WTC11 (cell line): ENCODE measurements at regions not wholly inside any gene's neighbourhood (a gene's known extent, or its start where the extent isn't known, plus 50 kb on each side); places are given as distances from the start of the nearest gene placed in this dataset.

ENCODE experiments used
- ATAC-seq: fragments of 200-7000 bp; cut with Tn5 transposase; 2 replicates; pipeline ENCODE4 v1.10.0; 2021; ENCODE audit warnings: mild to moderate bottlenecking, moderate library complexity
- CTCF ChIA-PET: fragments of 300-600 bp; sonication (Branson Sonifier 250); formaldehyde crosslinking; loops from one replicate; lab custom pipeline; 2021; ENCODE audit warnings: antibody characterized with exemption; lab: Charles Lee
- POLR2A ChIA-PET: fragments of 350-600 bp; sonication (Branson Sonifier 250); formaldehyde crosslinking; loops from one replicate; lab custom pipeline; 2021; ENCODE audit warnings: antibody characterized with exemption; lab: Charles Lee
- DNase-seq: peaks from one replicate; pipeline ENCODE4 v3.0.0; 2021; ENCODE audit warnings: low spot score
- H3K27ac Mint-ChIP-seq: 2 replicates; pipeline ENCODE4 v1.8.0; 2021; ENCODE audit warnings: mixed read lengths
- H3K27me3 Mint-ChIP-seq: 2 replicates; pipeline ENCODE4 v1.8.0; 2021; ENCODE audit warnings: low read depth, mild to moderate bottlenecking, moderate library complexity, mixed read lengths
- H3K36me3 Mint-ChIP-seq: 2 replicates; pipeline ENCODE4 v1.8.0; 2021; ENCODE audit warnings: mixed read lengths
- H3K4me1 Mint-ChIP-seq: 2 replicates; pipeline ENCODE4 v1.8.0; 2022; ENCODE audit warnings: mixed read lengths
- H3K4me3 Mint-ChIP-seq: 2 replicates; pipeline ENCODE4 v1.8.0; 2021; ENCODE audit warnings: mild to moderate bottlenecking, moderate library complexity, mixed read lengths
- H3K9me3 Mint-ChIP-seq: 2 replicates; pipeline ENCODE4 v1.8.0; 2021; ENCODE audit warnings: mixed read lengths
- AFF4 ChIP-seq: sonication (generic); formaldehyde crosslinking; IDR thresholded peaks from 2 replicates; pipeline ENCODE4 v1.8.1; 2023; ENCODE audit warnings: mild to moderate bottlenecking, missing genetic modification reagents, borderline replicate concordance
- ATF3 ChIP-seq: sonication (generic); formaldehyde crosslinking; conservative IDR thresholded peaks from 2 replicates; pipeline ENCODE4 v1.8.1; 2022; ENCODE audit warnings: mild to moderate bottlenecking, missing genetic modification reagents
- CREB1 ChIP-seq: sonication (generic); formaldehyde crosslinking; IDR thresholded peaks from 2 replicates; pipeline ENCODE4 v1.8.0; 2023; ENCODE audit warnings: mild to moderate bottlenecking, missing genetic modification reagents
- CREM ChIP-seq: sonication (generic); formaldehyde crosslinking; IDR thresholded peaks from 2 replicates; pipeline ENCODE4 v1.8.1; 2022; ENCODE audit warnings: mild to moderate bottlenecking, missing genetic modification reagents, moderate library complexity
- E2F1 ChIP-seq: sonication (generic); formaldehyde crosslinking; IDR thresholded peaks from 2 replicates; pipeline ENCODE4 v1.8.0; 2022; ENCODE audit warnings: mild to moderate bottlenecking, missing genetic modification reagents
- ESRRA ChIP-seq: sonication (generic); formaldehyde crosslinking; IDR thresholded peaks from 2 replicates; pipeline ENCODE4 v1.8.1; 2022; ENCODE audit warnings: mild to moderate bottlenecking, missing genetic modification reagents, borderline replicate concordance
- MLX ChIP-seq: sonication (generic); formaldehyde crosslinking; IDR thresholded peaks from 2 replicates; pipeline ENCODE4 v1.8.1; 2023; ENCODE audit warnings: mild to moderate bottlenecking, missing genetic modification reagents, moderate library complexity
- MYBL2 ChIP-seq: sonication (generic); formaldehyde crosslinking; IDR thresholded peaks from 2 replicates; pipeline ENCODE4 v1.8.1; 2023; ENCODE audit warnings: mild to moderate bottlenecking, moderate library complexity, missing genetic modification reagents
- NFATC4 ChIP-seq: fragments of 250-450 bp; sonication (Bioruptor Pico); IDR thresholded peaks from 2 replicates; pipeline ENCODE4 v1.9.0; 2021; ENCODE audit warnings: mild to moderate bottlenecking
- RELA ChIP-seq: sonication (generic); formaldehyde crosslinking; IDR thresholded peaks from 2 replicates; pipeline ENCODE4 v1.8.1; 2022; ENCODE audit warnings: missing genetic modification reagents, mild to moderate bottlenecking, borderline replicate concordance
- SMAD4 ChIP-seq: sonication (generic); formaldehyde crosslinking; IDR thresholded peaks from 2 replicates; pipeline ENCODE4 v1.8.0; 2022; ENCODE audit warnings: mild to moderate bottlenecking, missing genetic modification reagents
- TCF7 ChIP-seq: sonication (generic); formaldehyde crosslinking; IDR thresholded peaks from 2 replicates; pipeline ENCODE4 v1.8.0; 2022; ENCODE audit warnings: mild to moderate bottlenecking, low read depth, missing genetic modification reagents, moderate library complexity
- ZNF317 ChIP-seq: sonication (generic); formaldehyde crosslinking; IDR thresholded peaks from 2 replicates; pipeline ENCODE4 v1.8.1; 2023; ENCODE audit warnings: low read depth, mild to moderate bottlenecking, moderate library complexity, missing genetic modification reagents, borderline replicate concordance
- ZNF512 ChIP-seq: sonication (generic); formaldehyde crosslinking; IDR thresholded peaks from 2 replicates; pipeline ENCODE4 v1.8.1; 2022; ENCODE audit warnings: missing genetic modification reagents, borderline replicate concordance
- TF ChIP-seq, protein P1 (sequence below): fragments of 250-450 bp; sonication (Bioruptor Pico); IDR thresholded peaks from 2 replicates; pipeline ENCODE4 v1.9.0; 2021; ENCODE audit warnings: mild to moderate bottlenecking
- TF ChIP-seq, protein P2 (sequence below): sonication (generic); formaldehyde crosslinking; IDR thresholded peaks from 2 replicates; pipeline ENCODE4 v1.8.1; 2022; ENCODE audit warnings: mild to moderate bottlenecking, missing genetic modification reagents, moderate library complexity, borderline replicate concordance
- TF ChIP-seq, protein P3 (sequence below): sonication (generic); formaldehyde crosslinking; IDR thresholded peaks from 2 replicates; pipeline ENCODE4 v1.8.0; 2023; ENCODE audit warnings: missing genetic modification reagents, mild to moderate bottlenecking, borderline replicate concordance
- TF ChIP-seq, protein P4 (sequence below): sonication (generic); formaldehyde crosslinking; IDR thresholded peaks from 2 replicates; pipeline ENCODE4 v1.8.1; 2023; ENCODE audit warnings: mild to moderate bottlenecking, moderate library complexity, missing genetic modification reagents

- TF ChIP-seq E2F1 (CRISPR knock-in tag), result no peak
Observed at GRCh38 chr10:10014846-10015245, 1002.8 kb upstream of the CELF2 start (continued).

GRCh38 chr10:10017716-10018115, 1000.0 kb upstream of the CELF2 start:
- CTCF ChIA-PET, result no interaction called here
- no peak for ATAC-seq
- TF ChIP-seq MLX (CRISPR knock-in tag) (no peak), TCF7 (no peak), ESRRA (no peak), CREM (CRISPR knock-in tag) (no peak), NFATC4 (no peak), AFF4 (CRISPR knock-in tag) (no peak), CREB1 (CRISPR knock-in tag) (no peak), ATF3 (no peak), RELA (CRISPR knock-in tag) (no peak), MYBL2 (no peak), ZNF512 (CRISPR knock-in tag) (no peak), ZNF317 (no peak), SMAD4 (CRISPR knock-in tag) (no peak)
- TF ChIP-seq, protein P1, sequence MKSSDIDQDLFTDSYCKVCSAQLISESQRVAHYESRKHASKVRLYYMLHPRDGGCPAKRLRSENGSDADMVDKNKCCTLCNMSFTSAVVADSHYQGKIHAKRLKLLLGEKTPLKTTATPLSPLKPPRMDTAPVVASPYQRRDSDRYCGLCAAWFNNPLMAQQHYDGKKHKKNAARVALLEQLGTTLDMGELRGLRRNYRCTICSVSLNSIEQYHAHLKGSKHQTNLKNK (CRISPR knock-in tag), result no peak
- TF ChIP-seq, protein P2, sequence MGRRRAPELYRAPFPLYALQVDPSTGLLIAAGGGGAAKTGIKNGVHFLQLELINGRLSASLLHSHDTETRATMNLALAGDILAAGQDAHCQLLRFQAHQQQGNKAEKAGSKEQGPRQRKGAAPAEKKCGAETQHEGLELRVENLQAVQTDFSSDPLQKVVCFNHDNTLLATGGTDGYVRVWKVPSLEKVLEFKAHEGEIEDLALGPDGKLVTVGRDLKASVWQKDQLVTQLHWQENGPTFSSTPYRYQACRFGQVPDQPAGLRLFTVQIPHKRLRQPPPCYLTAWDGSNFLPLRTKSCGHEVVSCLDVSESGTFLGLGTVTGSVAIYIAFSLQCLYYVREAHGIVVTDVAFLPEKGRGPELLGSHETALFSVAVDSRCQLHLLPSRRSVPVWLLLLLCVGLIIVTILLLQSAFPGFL (CRISPR knock-in tag), result no peak
- TF ChIP-seq, protein P3, sequence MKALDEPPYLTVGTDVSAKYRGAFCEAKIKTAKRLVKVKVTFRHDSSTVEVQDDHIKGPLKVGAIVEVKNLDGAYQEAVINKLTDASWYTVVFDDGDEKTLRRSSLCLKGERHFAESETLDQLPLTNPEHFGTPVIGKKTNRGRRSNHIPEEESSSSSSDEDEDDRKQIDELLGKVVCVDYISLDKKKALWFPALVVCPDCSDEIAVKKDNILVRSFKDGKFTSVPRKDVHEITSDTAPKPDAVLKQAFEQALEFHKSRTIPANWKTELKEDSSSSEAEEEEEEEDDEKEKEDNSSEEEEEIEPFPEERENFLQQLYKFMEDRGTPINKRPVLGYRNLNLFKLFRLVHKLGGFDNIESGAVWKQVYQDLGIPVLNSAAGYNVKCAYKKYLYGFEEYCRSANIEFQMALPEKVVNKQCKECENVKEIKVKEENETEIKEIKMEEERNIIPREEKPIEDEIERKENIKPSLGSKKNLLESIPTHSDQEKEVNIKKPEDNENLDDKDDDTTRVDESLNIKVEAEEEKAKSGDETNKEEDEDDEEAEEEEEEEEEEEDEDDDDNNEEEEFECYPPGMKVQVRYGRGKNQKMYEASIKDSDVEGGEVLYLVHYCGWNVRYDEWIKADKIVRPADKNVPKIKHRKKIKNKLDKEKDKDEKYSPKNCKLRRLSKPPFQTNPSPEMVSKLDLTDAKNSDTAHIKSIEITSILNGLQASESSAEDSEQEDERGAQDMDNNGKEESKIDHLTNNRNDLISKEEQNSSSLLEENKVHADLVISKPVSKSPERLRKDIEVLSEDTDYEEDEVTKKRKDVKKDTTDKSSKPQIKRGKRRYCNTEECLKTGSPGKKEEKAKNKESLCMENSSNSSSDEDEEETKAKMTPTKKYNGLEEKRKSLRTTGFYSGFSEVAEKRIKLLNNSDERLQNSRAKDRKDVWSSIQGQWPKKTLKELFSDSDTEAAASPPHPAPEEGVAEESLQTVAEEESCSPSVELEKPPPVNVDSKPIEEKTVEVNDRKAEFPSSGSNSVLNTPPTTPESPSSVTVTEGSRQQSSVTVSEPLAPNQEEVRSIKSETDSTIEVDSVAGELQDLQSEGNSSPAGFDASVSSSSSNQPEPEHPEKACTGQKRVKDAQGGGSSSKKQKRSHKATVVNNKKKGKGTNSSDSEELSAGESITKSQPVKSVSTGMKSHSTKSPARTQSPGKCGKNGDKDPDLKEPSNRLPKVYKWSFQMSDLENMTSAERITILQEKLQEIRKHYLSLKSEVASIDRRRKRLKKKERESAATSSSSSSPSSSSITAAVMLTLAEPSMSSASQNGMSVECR (CRISPR knock-in tag), result no peak
- TF ChIP-seq, protein P4, sequence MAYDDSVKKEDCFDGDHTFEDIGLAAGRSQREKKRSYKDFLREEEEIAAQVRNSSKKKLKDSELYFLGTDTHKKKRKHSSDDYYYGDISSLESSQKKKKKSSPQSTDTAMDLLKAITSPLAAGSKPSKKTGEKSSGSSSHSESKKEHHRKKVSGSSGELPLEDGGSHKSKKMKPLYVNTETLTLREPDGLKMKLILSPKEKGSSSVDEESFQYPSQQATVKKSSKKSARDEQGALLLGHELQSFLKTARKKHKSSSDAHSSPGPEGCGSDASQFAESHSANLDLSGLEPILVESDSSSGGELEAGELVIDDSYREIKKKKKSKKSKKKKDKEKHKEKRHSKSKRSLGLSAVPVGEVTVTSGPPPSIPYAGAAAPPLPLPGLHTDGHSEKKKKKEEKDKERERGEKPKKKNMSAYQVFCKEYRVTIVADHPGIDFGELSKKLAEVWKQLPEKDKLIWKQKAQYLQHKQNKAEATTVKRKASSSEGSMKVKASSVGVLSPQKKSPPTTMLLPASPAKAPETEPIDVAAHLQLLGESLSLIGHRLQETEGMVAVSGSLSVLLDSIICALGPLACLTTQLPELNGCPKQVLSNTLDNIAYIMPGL, result no peak

More at GRCh38 chr10:10017716-10018115, 1000.0 kb upstream of the CELF2 start:
- Mint-ChIP-seq H3K36me3 (peaks cover 15% of the 10 kb centered on the region), H3K4me1 (no peaks in the 10 kb centered on the region), H3K9me3 (peaks cover 23% of the 10 kb centered on the region), H3K27me3 (no peaks in the 10 kb centered on the region), H3K27ac (no peak overlapping the region), H3K4me3 (no peak overlapping the region)
- no peak for DNase-seq
- POLR2A ChIA-PET, result no interaction called here
